ENCODE measurements at regions not wholly inside any gene's neighbourhood (a gene's known extent, or its start where the extent isn't known, plus 50 kb on each side); places are given as distances from the start of the nearest gene placed in this dataset.
"Not testable (repeated sequence)": the region's sequence is repeated elsewhere in the genome, so short reads cannot be mapped to it uniquely, and the experiment has no call there.

DNA sequence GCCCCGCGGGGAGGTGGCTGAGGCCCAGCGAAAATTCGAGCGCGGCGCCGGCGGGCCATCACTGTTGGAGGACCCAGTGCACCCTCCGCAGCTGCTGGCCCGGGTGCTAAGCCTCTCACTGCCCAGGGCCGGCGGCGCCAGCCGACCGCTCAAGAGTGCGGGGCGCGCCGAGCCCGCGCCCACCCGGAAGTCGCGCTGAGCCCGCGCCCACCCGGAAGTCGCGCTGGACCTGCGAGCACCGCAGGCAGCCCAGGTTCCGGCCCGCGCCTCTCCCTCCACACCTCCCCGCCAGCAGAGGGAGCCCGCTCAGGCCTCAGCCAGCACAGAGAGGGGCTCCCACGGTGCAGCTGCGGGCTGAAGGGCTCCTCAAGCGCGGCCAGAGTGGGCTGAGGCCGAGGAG lies 165.5 kb upstream of the BDP1 start:
- not testable (repeated sequence) for ATAC-seq, H3K9me3 Mint-ChIP-seq, H3K4me1 Mint-ChIP-seq, H3K27ac Mint-ChIP-seq, H3K27me3 Mint-ChIP-seq, H3K4me3 Mint-ChIP-seq
- DNase-seq = peak; percentile 68 to 75

DNA sequence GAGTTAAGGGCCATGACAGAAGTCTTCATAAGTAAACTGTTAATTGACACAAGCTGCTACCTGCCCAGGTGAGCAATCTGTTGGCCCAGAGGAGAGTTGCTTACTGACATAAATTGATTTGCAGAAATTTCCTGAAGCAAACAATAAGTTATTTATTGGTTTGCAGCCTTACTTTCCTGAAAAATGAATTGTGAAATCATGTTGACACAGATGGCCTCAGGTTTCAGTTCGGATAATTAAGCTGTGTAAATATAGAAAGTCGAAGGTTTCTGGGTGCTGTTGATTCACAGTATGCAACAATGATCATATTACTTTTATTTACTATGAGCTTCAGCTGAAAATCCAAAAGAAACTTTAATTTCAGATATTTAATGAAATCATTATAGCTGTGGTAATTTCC lies 164.5 kb upstream of the BDP1 start:
- not testable (repeated sequence) for H3K27ac Mint-ChIP-seq, H3K27me3 Mint-ChIP-seq, DNase-seq, ATAC-seq, H3K4me3 Mint-ChIP-seq, H3K4me1 Mint-ChIP-seq, H3K9me3 Mint-ChIP-seq

Measured in stimulated activated naive CD8-positive, alpha-beta T cell treated with anti-CD3 and anti-CD28 coated beads, Interleukin-15, amount 100 ng/mL, for 72 hours (primary cell).